NCI-H1436 treated with DMSO at 0.1 percent for 48 hours (cell line): ENCODE measurements at regions not wholly inside any gene's neighbourhood (a gene's known extent, or its start where the extent isn't known, plus 50 kb on each side); places are given as distances from the start of the nearest gene placed in this dataset.

Experiments used
- DNase-seq: peaks from one replicate; lab custom pipeline; 2025; lab: John Stamatoyannopoulos, UW

- no peak for DNase-seq
Observed at GRCh38 chr12:23462546-23462945, 486.9 kb downstream of the SOX5 start.

GRCh38 chr12:23463172-23463571 is 486.3 kb downstream of the SOX5 start:
- no peak for DNase-seq

- no peak for DNase-seq
Observed at GRCh38 chr12:23464241-23464812, 485.1 kb downstream of the SOX5 start.

- DNase-seq: no peak
Observed at GRCh38 chr12:23472329-23472971, 477.0 kb downstream of the SOX5 start.

- no peak for DNase-seq
Observed at GRCh38 chr12:23473071-23473470, 476.4 kb downstream of the SOX5 start.

- no peak for DNase-seq
Observed at GRCh38 chr12:23474438-23474976, 475.0 kb downstream of the SOX5 start.
